Spleen (tissue), 11 donors: ENCODE measurements at regions not wholly inside any gene's neighbourhood (a gene's known extent, or its start where the extent isn't known, plus 50 kb on each side); places are given as distances from the start of the nearest gene placed in this dataset.

Experiments used
- DNase-seq: peaks from one replicate; pipeline ENCODE4 v3.0.0-alpha.2; 2020
- H3K27ac ChIP-seq, 8 donors: fragments of 200-600 bp; sonication (generic) in 7 of 8; 1 replicate in 4 of 8; 2 replicates in 4 of 8; pipeline versions ENCODE4 v1.5.0 to v1.8.0; 2016 to 2021; ENCODE audit warnings: inconsistent platforms in 4 of 8, mild to moderate bottlenecking in 4 of 8, moderate library complexity in 1 of 8
- H3K27me3 ChIP-seq, 7 donors: fragments of 200-600 bp; sonication (generic) in 6 of 7; replicated peaks in 1 of 7; 1 replicate in 4 of 7; 2 replicates in 3 of 7; pipeline versions ENCODE4 v1.5.0 to v1.8.0; 2016 to 2021; ENCODE audit warnings: inconsistent platforms in 3 of 7, mild to moderate bottlenecking in 1 of 7
- H3K36me3 ChIP-seq, 6 donors: fragments of 200-600 bp; sonication (generic) in 5 of 6; 1 replicate in 4 of 6; 2 replicates in 2 of 6; pipeline versions ENCODE4 v1.5.0 to v1.8.0; 2016 to 2021; ENCODE audit warnings: inconsistent platforms in 2 of 6
- H3K4me1 ChIP-seq, 6 donors: fragments of 200-600 bp; sonication (generic) in 5 of 6; 1 replicate in 3 of 6; 2 replicates in 3 of 6; pipeline versions ENCODE4 v1.5.0 to v1.8.0; 2016 to 2021; ENCODE audit warnings: inconsistent platforms in 3 of 6
- H3K4me3 ChIP-seq, 8 donors: fragments of 200-600 bp; sonication (generic) in 7 of 8; 1 replicate in 4 of 8; 2 replicates in 4 of 8; pipeline versions ENCODE4 v1.5.0 to v1.8.0; 2016 to 2021; ENCODE audit warnings: inconsistent platforms in 4 of 8, mild to moderate bottlenecking in 4 of 8, moderate library complexity in 2 of 8
- H3K9me3 ChIP-seq, 8 donors: fragments of 200-600 bp; sonication (generic) in 7 of 8; 1 replicate in 4 of 8; 2 replicates in 4 of 8; pipeline versions ENCODE4 v1.5.0 to v1.8.0; 2016 to 2021; ENCODE audit warnings: inconsistent platforms in 4 of 8
- CTCF ChIP-seq, 11 experiments: fragments of 200-600 bp in 7 of 11; fragments of 450-650 bp in 4 of 11; sonication (generic) in 4 of 11; IDR thresholded peaks in 8 of 11; conservative IDR thresholded peaks in 3 of 11; 1 replicate in 7 of 11; 2 replicates in 4 of 11; pipeline versions ENCODE4 v1.4.0 to v1.8.0; 2016 to 2021; ENCODE audit warnings: antibody characterized with exemption in 11 of 11, inconsistent platforms in 4 of 11, mild to moderate bottlenecking in 1 of 11
- POLR2A ChIP-seq, 3 donors: fragments of 450-650 bp; IDR thresholded peaks; one replicate each; pipeline ENCODE4 v1.5.1; 2017; ENCODE audit warnings: antibody characterized with exemption in 3 of 3, mild to moderate bottlenecking in 1 of 3
- POLR2AphosphoS5 ChIP-seq, 3 donors: sonication (generic); formaldehyde crosslinking; IDR thresholded peaks; one replicate each; pipeline ENCODE4 v1.5.1; 2017; ENCODE audit warnings: antibody characterized with exemption in 3 of 3
- WGBS, 5 donors: extraction: QIAGEN DNeasy Blood & Tissue Kit in 3 of 5; methylation state at CpG; one replicate each; pipeline versions ENCODE4 v1.1.5 to v1.1.7; 2013 to 2018; 5-methylcytosine and 5-hydroxymethylcytosine counted together
- intact Hi-C: fragments of 100-400 bp; cut with DNase I; formaldehyde crosslinking; loops from one replicate; pipeline ENCODE4 v1.15.0; 2023; ENCODE audit warnings: low total_unique reads
- donor health status: healthy with polysubstance abuse.
- donor health status: DM: no; HTN: no; CAD: no; lungs with moderate emphysema.
- donor health status: DM: no; HTN: no; CAD: no.
- donor health status: Bipolar disorder and iron deficiency.
- donor health status: healthy.
- donor health status: DM: no; HTN: no; CAD: no.
- donor health status: DM: yes; HTN: yes; CAD: no.

- no peak overlapping the region for H3K4me3 ChIP-seq
Observed at GRCh38 chr1:14420686-14421085, 177.8 kb upstream of the KAZN start.

GRCh38 chr1:14421295-14421976 lies 177.0 kb upstream of the KAZN start:
- TF ChIP-seq POLR2AphosphoS5 (IDR thresholded peaks at IDR 0.05) (no peak), POLR2A (IDR thresholded peaks at IDR 0.05) (no peak), CTCF (IDR thresholded peaks at IDR 0.05 in 8 of 11, conservative IDR thresholded peaks at IDR 0.05 in 3 of 11) (no peak)
- intact Hi-C loops: no loop called here
- WGBS, 5 donors: 85 to 95% (median 87%) methylated on average over 5 of the region's 5 CpGs
- no peak for DNase-seq
- Histone ChIP-seq H3K9me3 (no peaks in the 10 kb centered on the region), H3K4me3 (no peak overlapping the region), H3K36me3 (no peaks in the 10 kb centered on the region), H3K27ac (no peak overlapping the region), H3K4me1 (no peaks in the 10 kb centered on the region), H3K27me3 (peaks cover 0 to 56% (median 0%) of the 10 kb centered on the region in 7 donors)

More at GRCh38 chr1:14420686-14421085, 177.8 kb upstream of the KAZN start:
- Histone ChIP-seq H3K4me1 (no peaks in the 10 kb centered on the region), H3K36me3 (no peaks in the 10 kb centered on the region), H3K27me3 (peaks cover 0 to 57% (median 0%) of the 10 kb centered on the region in 7 donors), H3K27ac (no peak overlapping the region), H3K9me3 (no peaks in the 10 kb centered on the region)
- TF ChIP-seq POLR2AphosphoS5 (IDR thresholded peaks at IDR 0.05): no peak
- no peak for TF ChIP-seq CTCF (IDR thresholded peaks at IDR 0.05 in 8 of 11, conservative IDR thresholded peaks at IDR 0.05 in 3 of 11)
- no peak for TF ChIP-seq POLR2A (IDR thresholded peaks at IDR 0.05)
- DNase-seq: no peak
- 92 to 97% (median 96%) methylated on average over 10 to 26 of the region's 26 CpGs for WGBS, 5 donors
- intact Hi-C loops: no loop called here

GRCh38 chr1:14421977-14422609 lies 176.4 kb upstream of the KAZN start:
- Histone ChIP-seq H3K4me3 (no peak overlapping the region), H3K9me3 (no peaks in the 10 kb centered on the region), H3K36me3 (no peaks in the 10 kb centered on the region), H3K27ac (no peak overlapping the region), H3K27me3 (peaks cover 0 to 56% (median 0%) of the 10 kb centered on the region in 7 donors), H3K4me1 (no peaks in the 10 kb centered on the region)
- intact Hi-C loops: no loop called here
- TF ChIP-seq POLR2A (IDR thresholded peaks at IDR 0.05) (no peak), CTCF (IDR thresholded peaks at IDR 0.05 in 8 of 11, conservative IDR thresholded peaks at IDR 0.05 in 3 of 11) (no peak), POLR2AphosphoS5 (IDR thresholded peaks at IDR 0.05) (no peak)
- DNase-seq: no peak
- WGBS, 5 donors: 73 to 84% (median 77%) methylated on average over 9 of the region's 9 CpGs

GRCh38 chr1:14424325-14425002 lies 174.0 kb upstream of the KAZN start:
- H3K9me3 ChIP-seq: no peaks in the 10 kb centered on the region
- WGBS, 5 donors: 78 to 89% (median 83%) methylated on average over 9 of the region's 9 CpGs
- H3K27ac ChIP-seq: no peak overlapping the region
- no peaks in the 10 kb centered on the region for H3K4me1 ChIP-seq
- intact Hi-C loops: no loop called here
- no peaks in the 10 kb centered on the region for H3K36me3 ChIP-seq
- H3K27me3 ChIP-seq: peaks cover 0 to 55% (median 0%) of the 10 kb centered on the region in 7 donors
- no peak for TF ChIP-seq POLR2A (IDR thresholded peaks at IDR 0.05)
- TF ChIP-seq CTCF (IDR thresholded peaks at IDR 0.05 in 8 of 11, conservative IDR thresholded peaks at IDR 0.05 in 3 of 11): no peak
- no peak for TF ChIP-seq POLR2AphosphoS5 (IDR thresholded peaks at IDR 0.05)
- no peak for DNase-seq
- H3K4me3 ChIP-seq: no peak overlapping the region
